Lung (tissue), 11 donors: ENCODE measurements at regions not wholly inside any gene's neighbourhood (a gene's known extent, or its start where the extent isn't known, plus 50 kb on each side); places are given as distances from the start of the nearest gene placed in this dataset.
"Not testable (repeated sequence)": the region's sequence is repeated elsewhere in the genome, so short reads cannot be mapped to it uniquely, and the experiment has no call there.

ENCODE experiments used
- ATAC-seq: fragments of 200-7000 bp; cut with Tn5 transposase; one replicate; pipeline ENCODE4 v1.9.1; 2020; ENCODE audit warnings: moderate number of reproducible peaks; ENCODE audit not compliant: insufficient read depth, low FRiP score
- DNase-seq, 3 donors: peaks; one replicate each; pipeline ENCODE4 v3.0.0-alpha.2; 2013 to 2017
- H3K27ac ChIP-seq, 2 donors: one replicate each; pipeline ENCODE4 v1.5.1; 2013; ENCODE audit warnings: mild to moderate bottlenecking in 2 of 2, moderate library complexity in 2 of 2, control low read depth in 1 of 2, inconsistent platforms in 1 of 2, low read depth in 1 of 2, low read length in 1 of 2
- H3K27me3 ChIP-seq, 3 donors: one replicate each; pipeline ENCODE4 v1.5.1; 2013; ENCODE audit warnings: low read length in 2 of 3; ENCODE audit not compliant: control insufficient read depth in 3 of 3, insufficient read depth in 3 of 3
- H3K36me3 ChIP-seq, 4 donors: one replicate each; pipeline ENCODE4 v1.5.1; 2013; ENCODE audit warnings: low read length in 4 of 4, mild to moderate bottlenecking in 1 of 4, moderate library complexity in 1 of 4; ENCODE audit not compliant: control insufficient read depth in 4 of 4, insufficient read depth in 4 of 4
- H3K4me1 ChIP-seq, 5 donors: one replicate each; pipeline ENCODE4 v1.5.1; 2013; ENCODE audit warnings: low read length in 5 of 5, mild to moderate bottlenecking in 2 of 5, moderate library complexity in 1 of 5; ENCODE audit not compliant: control insufficient read depth in 5 of 5, insufficient read depth in 5 of 5
- H3K4me3 ChIP-seq: one replicate; pipeline ENCODE4 v1.5.1; 2013; ENCODE audit warnings: mild to moderate bottlenecking, control low read depth, moderate library complexity
- H3K9ac ChIP-seq, 2 donors: one replicate each; pipeline ENCODE4 v1.5.1; 2013; ENCODE audit warnings: low read length in 2 of 2, control low read depth in 1 of 2; ENCODE audit not compliant: insufficient read depth in 1 of 2
- H3K9me3 ChIP-seq, 4 donors: one replicate each; pipeline ENCODE4 v1.5.1; 2013; ENCODE audit warnings: low read length in 3 of 4, mild to moderate bottlenecking in 1 of 4, moderate library complexity in 1 of 4; ENCODE audit not compliant: control insufficient read depth in 4 of 4, insufficient read depth in 3 of 4
- CTCF ChIP-seq: IDR thresholded peaks from 2 replicates; pipeline ENCODE4 v1.5.1; 2012; ENCODE audit warnings: mild to moderate bottlenecking; ENCODE audit errors: control extremely low read depth, extremely low read depth
- WGBS, 2 donors: extraction: QIAGEN DNeasy Blood & Tissue Kit; methylation state at CpG; one replicate each; pipeline ENCODE4 v1.1.7; 2013; 5-methylcytosine and 5-hydroxymethylcytosine counted together
- donor health status: control.
- donor health status: control.
- donor health status: Bipolar disorder and iron deficiency.
- donor health status: healthy.
- donor health status: DM: yes; HTN: yes; CAD: no.

- H3K36me3 ChIP-seq: no peaks in the 10 kb centered on the region
- H3K27me3 ChIP-seq: no peaks in the 10 kb centered on the region
- H3K9me3 ChIP-seq: no peaks in the 10 kb centered on the region
- H3K4me3 ChIP-seq: no peak overlapping the region
- H3K9ac ChIP-seq: no peak overlapping the region
- ATAC-seq: no peak
- no peaks in the 10 kb centered on the region for H3K4me1 ChIP-seq
- no peak for DNase-seq
- WGBS, 2 donors: 80 to 82% methylated on average over 7 of the region's 7 CpGs
- no peak for TF ChIP-seq CTCF
- H3K27ac ChIP-seq: no peak overlapping the region
Measured at GRCh38 chr5:84986688-84987087, 602.0 kb upstream of the EDIL3 start.

- no peak for TF ChIP-seq CTCF
- no peaks in the 10 kb centered on the region for H3K9me3 ChIP-seq
- no peak for DNase-seq
Measured at GRCh38 chr5:85000671-85001070, 616.0 kb upstream of the EDIL3 start.

GRCh38 chr5:85002026-85002425 lies 617.3 kb upstream of the EDIL3 start:
- DNase-seq, ATAC-seq, H3K27ac ChIP-seq, H3K27me3 ChIP-seq, H3K9ac ChIP-seq, H3K4me3 ChIP-seq, H3K36me3 ChIP-seq, H3K9me3 ChIP-seq, H3K4me1 ChIP-seq: not testable (repeated sequence)
- 94 to 95% methylated on average over 9 of the region's 9 CpGs for WGBS, 2 donors

More at GRCh38 chr5:85000671-85001070, 616.0 kb upstream of the EDIL3 start:
- Histone ChIP-seq H3K36me3 (no peaks in the 10 kb centered on the region), H3K4me1 (no peaks in the 10 kb centered on the region), H3K27ac (no peak overlapping the region), H3K9ac (no peak overlapping the region), H3K27me3 (no peaks in the 10 kb centered on the region), H3K4me3 (no peak overlapping the region)
- no peak for ATAC-seq

GRCh38 chr5:85010014-85010562 lies 625.4 kb upstream of the EDIL3 start:
- DNase-seq (no peak), ATAC-seq (no peak)
- Histone ChIP-seq H3K9ac (no peak overlapping the region), H3K4me3 (no peak overlapping the region), H3K4me1 (no peaks in the 10 kb centered on the region), H3K27ac (no peak overlapping the region), H3K27me3 (no peaks in the 10 kb centered on the region), H3K9me3 (no peaks in the 10 kb centered on the region), H3K36me3 (no peaks in the 10 kb centered on the region)
- 89 to 90% methylated on average over 4 of the region's 4 CpGs for WGBS, 2 donors
- no peak for TF ChIP-seq CTCF
